Esophagus muscularis mucosa (tissue), 4 donors: ENCODE measurements at regions not wholly inside any gene's neighbourhood (a gene's known extent, or its start where the extent isn't known, plus 50 kb on each side); places are given as distances from the start of the nearest gene placed in this dataset.

ENCODE experiments used
- EP300 ChIP-seq: sonication (generic); formaldehyde crosslinking; IDR thresholded peaks from one replicate; pipeline ENCODE4 v1.6.1; 2017; ENCODE audit warnings: antibody characterized with exemption
- POLR2A ChIP-seq: fragments of 450-650 bp; IDR thresholded peaks from one replicate; pipeline ENCODE4 v1.6.1; 2017; ENCODE audit warnings: antibody characterized with exemption, moderate library complexity, mild to moderate bottlenecking, low read depth
- POLR2AphosphoS5 ChIP-seq, 2 donors: sonication (generic); formaldehyde crosslinking; IDR thresholded peaks; one replicate each; pipeline ENCODE4 v1.6.1; 2017; ENCODE audit warnings: antibody characterized with exemption in 2 of 2
- TF ChIP-seq, protein P1 (sequence below), 3 experiments: fragments of 200-600 bp in 2 of 3; fragments of 450-650 bp in 1 of 3; sonication (generic) in 2 of 3; IDR thresholded peaks; one replicate each; pipeline ENCODE4 v1.5.1; 2017 to 2019; ENCODE audit warnings: antibody characterized with exemption in 3 of 3, mild to moderate bottlenecking in 2 of 3, moderate library complexity in 1 of 3

GRCh38 chr11:92854162-92854561 is 115.3 kb upstream of the MTNR1B start:
- TF ChIP-seq, protein P1, sequence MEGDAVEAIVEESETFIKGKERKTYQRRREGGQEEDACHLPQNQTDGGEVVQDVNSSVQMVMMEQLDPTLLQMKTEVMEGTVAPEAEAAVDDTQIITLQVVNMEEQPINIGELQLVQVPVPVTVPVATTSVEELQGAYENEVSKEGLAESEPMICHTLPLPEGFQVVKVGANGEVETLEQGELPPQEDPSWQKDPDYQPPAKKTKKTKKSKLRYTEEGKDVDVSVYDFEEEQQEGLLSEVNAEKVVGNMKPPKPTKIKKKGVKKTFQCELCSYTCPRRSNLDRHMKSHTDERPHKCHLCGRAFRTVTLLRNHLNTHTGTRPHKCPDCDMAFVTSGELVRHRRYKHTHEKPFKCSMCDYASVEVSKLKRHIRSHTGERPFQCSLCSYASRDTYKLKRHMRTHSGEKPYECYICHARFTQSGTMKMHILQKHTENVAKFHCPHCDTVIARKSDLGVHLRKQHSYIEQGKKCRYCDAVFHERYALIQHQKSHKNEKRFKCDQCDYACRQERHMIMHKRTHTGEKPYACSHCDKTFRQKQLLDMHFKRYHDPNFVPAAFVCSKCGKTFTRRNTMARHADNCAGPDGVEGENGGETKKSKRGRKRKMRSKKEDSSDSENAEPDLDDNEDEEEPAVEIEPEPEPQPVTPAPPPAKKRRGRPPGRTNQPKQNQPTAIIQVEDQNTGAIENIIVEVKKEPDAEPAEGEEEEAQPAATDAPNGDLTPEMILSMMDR (IDR thresholded peaks at IDR 0.05) = no peak
- TF ChIP-seq POLR2A (no peak), POLR2AphosphoS5 (IDR thresholded peaks at IDR 0.05) (no peak), EP300 (no peak)
